ENCODE measurements at regions not wholly inside any gene's neighbourhood (a gene's known extent, or its start where the extent isn't known, plus 50 kb on each side); places are given as distances from the start of the nearest gene placed in this dataset.

- no peak for FAIRE-seq
Observed at GRCh38 chr2:137729305-137729704, 235.0 kb upstream of the HNMT start.

GRCh38 chr2:137737559-137737958 lies 226.7 kb upstream of the HNMT start:
- no peak for FAIRE-seq

GRCh38 chr2:137741784-137742362 lies 222.4 kb upstream of the HNMT start:
- FAIRE-seq: no peak

GRCh38 chr2:137747509-137747908 lies 216.8 kb upstream of the HNMT start:
- FAIRE-seq: no peak

- FAIRE-seq: no peak
Observed at GRCh38 chr2:137748533-137748932, 215.7 kb upstream of the HNMT start.

GRCh38 chr2:137764646-137765045 lies 199.6 kb upstream of the HNMT start:
- no peak for FAIRE-seq

GRCh38 chr2:137769406-137769805 lies 194.9 kb upstream of the HNMT start:
- FAIRE-seq: no peak

- FAIRE-seq: no peak
Observed at GRCh38 chr2:137770166-137770565, 194.1 kb upstream of the HNMT start.

- FAIRE-seq: no peak
Observed at GRCh38 chr2:137771064-137771463, 193.2 kb upstream of the HNMT start.

GRCh38 chr2:137772451-137772850 lies 191.8 kb upstream of the HNMT start:
- no peak for FAIRE-seq

- FAIRE-seq: no peak
Observed at GRCh38 chr2:137775529-137775928, 188.7 kb upstream of the HNMT start.

- FAIRE-seq: no peak
Observed at GRCh38 chr2:137776697-137777096, 187.6 kb upstream of the HNMT start.

GRCh38 chr2:137797641-137798040 lies 166.6 kb upstream of the HNMT start:
- no peak for FAIRE-seq

GRCh38 chr2:137799600-137799999 lies 164.7 kb upstream of the HNMT start:
- FAIRE-seq: no peak

GRCh38 chr2:137800386-137800785 lies 163.9 kb upstream of the HNMT start:
- FAIRE-seq: no peak

GRCh38 chr2:137801228-137801627 lies 163.0 kb upstream of the HNMT start:
- no peak for FAIRE-seq

GRCh38 chr2:137802038-137802437 lies 162.2 kb upstream of the HNMT start:
- FAIRE-seq: no peak

- no peak for FAIRE-seq
Observed at GRCh38 chr2:137806068-137806805, 158.0 kb upstream of the HNMT start.

- FAIRE-seq: no peak
Observed at GRCh38 chr2:137809252-137809651, 155.0 kb upstream of the HNMT start.

GRCh38 chr2:137809837-137810236 lies 154.4 kb upstream of the HNMT start:
- FAIRE-seq: no peak

- FAIRE-seq: no peak
Observed at GRCh38 chr2:137812517-137812916, 151.8 kb upstream of the HNMT start.

GRCh38 chr2:137813176-137813575 lies 151.1 kb upstream of the HNMT start:
- FAIRE-seq: no peak

GRCh38 chr2:137817058-137817457 lies 147.2 kb upstream of the HNMT start:
- FAIRE-seq: no peak

GRCh38 chr2:137823196-137823595 lies 141.1 kb upstream of the HNMT start:
- no peak for FAIRE-seq

GRCh38 chr2:137824501-137824900 lies 139.8 kb upstream of the HNMT start:
- FAIRE-seq: no peak

Measured in A204.1 (cell line).